ENCODE measurements at regions not wholly inside any gene's neighbourhood (a gene's known extent, or its start where the extent isn't known, plus 50 kb on each side); places are given as distances from the start of the nearest gene placed in this dataset.

- H4K20me1 ChIP-seq (ENCODE audit: insufficient read depth, low read length), result no peaks in the 10 kb centered on the region
- H3K27me3 ChIP-seq (ENCODE audit: low read depth, low read length), result no peaks in the 10 kb centered on the region
- no peaks in the 10 kb centered on the region for H3K79me2 ChIP-seq (ENCODE audit: low read length)
- H3K9ac ChIP-seq (ENCODE audit: low read length), result no peak overlapping the region
- no peak overlapping the region for H2AFZ ChIP-seq (ENCODE audit: low read depth, low read length)
- H3K4me3 ChIP-seq (ENCODE audit: low read length), result no peak overlapping the region
- TF ChIP-seq CTCF (IDR thresholded peaks at IDR 0.05; ENCODE audit: low read depth, low read length) (no peak), EZH2phosphoT487 (IDR thresholded peaks at IDR 0.05; ENCODE audit: low read depth) (no peak)
- H3K4me1 ChIP-seq (ENCODE audit: low read length), result no peaks in the 10 kb centered on the region
- no peak overlapping the region for H3K4me2 ChIP-seq (ENCODE audit: low read length)
- H3K27ac ChIP-seq (ENCODE audit: low read length), result no peak overlapping the region
- H3K9me3 ChIP-seq (ENCODE audit: insufficient read depth, low read length), result no peaks in the 10 kb centered on the region
- H3K36me3 ChIP-seq (replicated peaks; ENCODE audit: low read depth, low read length), result no peaks in the 10 kb centered on the region
Observed at GRCh38 chr1:191096405-191096804, 618.7 kb upstream of the BRINP3 start.

- no peak overlapping the region for H3K27ac ChIP-seq (ENCODE audit: low read length)
- H3K36me3 ChIP-seq (replicated peaks; ENCODE audit: low read depth, low read length), result no peaks in the 10 kb centered on the region
- H3K79me2 ChIP-seq (ENCODE audit: low read length), result no peaks in the 10 kb centered on the region
- no peak overlapping the region for H2AFZ ChIP-seq (ENCODE audit: low read depth, low read length)
- H3K4me2 ChIP-seq (ENCODE audit: low read length), result no peak overlapping the region
- H4K20me1 ChIP-seq (ENCODE audit: insufficient read depth, low read length), result no peaks in the 10 kb centered on the region
- no peaks in the 10 kb centered on the region for H3K4me1 ChIP-seq (ENCODE audit: low read length)
- H3K4me3 ChIP-seq (ENCODE audit: low read length), result no peak overlapping the region
- TF ChIP-seq EZH2phosphoT487 (IDR thresholded peaks at IDR 0.05; ENCODE audit: low read depth), result no peak
- no peak for TF ChIP-seq CTCF (IDR thresholded peaks at IDR 0.05; ENCODE audit: low read depth, low read length)
- H3K27me3 ChIP-seq (ENCODE audit: low read depth, low read length), result no peaks in the 10 kb centered on the region
- H3K9me3 ChIP-seq (ENCODE audit: insufficient read depth, low read length), result no peaks in the 10 kb centered on the region
- H3K9ac ChIP-seq (ENCODE audit: low read length), result no peak overlapping the region
Observed at GRCh38 chr1:191099696-191100095, 622.0 kb upstream of the BRINP3 start.

- Histone ChIP-seq H3K9me3 (ENCODE audit: insufficient read depth, low read length) (no peaks in the 10 kb centered on the region), H4K20me1 (ENCODE audit: insufficient read depth, low read length) (no peaks in the 10 kb centered on the region), H3K79me2 (ENCODE audit: low read length) (no peaks in the 10 kb centered on the region)
Observed at GRCh38 chr1:191101960-191102359, 624.3 kb upstream of the BRINP3 start.

GRCh38 chr1:191125950-191126349 lies 648.3 kb upstream of the BRINP3 start:
- Histone ChIP-seq H3K4me3 (ENCODE audit: low read length) (no peak overlapping the region), H3K9ac (ENCODE audit: low read length) (no peak overlapping the region), H3K27me3 (ENCODE audit: low read depth, low read length) (no peaks in the 10 kb centered on the region), H3K9me3 (ENCODE audit: insufficient read depth, low read length) (no peaks in the 10 kb centered on the region), H3K27ac (ENCODE audit: low read length) (no peak overlapping the region), H3K4me2 (ENCODE audit: low read length) (no peak overlapping the region), H3K36me3 (replicated peaks; ENCODE audit: low read depth, low read length) (no peaks in the 10 kb centered on the region), H3K79me2 (ENCODE audit: low read length) (no peaks in the 10 kb centered on the region), H3K4me1 (ENCODE audit: low read length) (0 out of 2 replicates have a peak, but pooled peaks cover 2% of the 10 kb centered on the region), H2AFZ (ENCODE audit: low read depth, low read length) (no peak overlapping the region), H4K20me1 (ENCODE audit: insufficient read depth, low read length) (no peaks in the 10 kb centered on the region)
- no peak for TF ChIP-seq EZH2phosphoT487 (IDR thresholded peaks at IDR 0.05; ENCODE audit: low read depth)
- no peak for TF ChIP-seq CTCF (IDR thresholded peaks at IDR 0.05; ENCODE audit: low read depth, low read length)

More at GRCh38 chr1:191101960-191102359, 624.3 kb upstream of the BRINP3 start:
- no peak overlapping the region for H3K4me2 ChIP-seq (ENCODE audit: low read length)
- no peak overlapping the region for H3K4me3 ChIP-seq (ENCODE audit: low read length)
- H3K27ac ChIP-seq (ENCODE audit: low read length), result no peak overlapping the region
- H3K9ac ChIP-seq (ENCODE audit: low read length), result no peak overlapping the region
- H2AFZ ChIP-seq (ENCODE audit: low read depth, low read length), result no peak overlapping the region
- H3K36me3 ChIP-seq (replicated peaks; ENCODE audit: low read depth, low read length), result no peaks in the 10 kb centered on the region
- H3K27me3 ChIP-seq (ENCODE audit: low read depth, low read length), result no peaks in the 10 kb centered on the region
- no peaks in the 10 kb centered on the region for H3K4me1 ChIP-seq (ENCODE audit: low read length)
- TF ChIP-seq CTCF (IDR thresholded peaks at IDR 0.05; ENCODE audit: low read depth, low read length) (no peak), EZH2phosphoT487 (IDR thresholded peaks at IDR 0.05; ENCODE audit: low read depth) (no peak)
